ENCODE measurements at regions not wholly inside any gene's neighbourhood (a gene's known extent, or its start where the extent isn't known, plus 50 kb on each side); places are given as distances from the start of the nearest gene placed in this dataset.

- TF ChIP-seq CTCF (IDR thresholded peaks at IDR 0.05): no peak
- no peak for TF ChIP-seq ZFX (IDR thresholded peaks at IDR 0.05; ENCODE audit: borderline replicate concordance)
- H3K27ac ChIP-seq: no peak overlapping the region
These were observed 320.3 kb upstream of the SATB1 start for GRCh38 chr3:18745472-18745871.

- no peak overlapping the region for H3K27ac ChIP-seq
- no peak for TF ChIP-seq CTCF (IDR thresholded peaks at IDR 0.05)
- TF ChIP-seq ZFX (IDR thresholded peaks at IDR 0.05; ENCODE audit: borderline replicate concordance): no peak
These were observed 319.3 kb upstream of the SATB1 start for GRCh38 chr3:18744472-18744871.

- H3K27ac ChIP-seq: no peak overlapping the region
- TF ChIP-seq CTCF (IDR thresholded peaks at IDR 0.05) (no peak), ZFX (IDR thresholded peaks at IDR 0.05; ENCODE audit: borderline replicate concordance) (no peak)
These were observed 318.6 kb upstream of the SATB1 start for GRCh38 chr3:18743761-18744160.

GRCh38 chr3:18740631-18741583, 315.8 kb upstream of the SATB1 start:
- no peak overlapping the region for H3K27ac ChIP-seq
- TF ChIP-seq CTCF (IDR thresholded peaks at IDR 0.05): no peak
- no peak for TF ChIP-seq ZFX (IDR thresholded peaks at IDR 0.05; ENCODE audit: borderline replicate concordance)

GRCh38 chr3:18739099-18739433, 313.9 kb upstream of the SATB1 start:
- H3K27ac ChIP-seq: no peak overlapping the region
- TF ChIP-seq ZFX (IDR thresholded peaks at IDR 0.05; ENCODE audit: borderline replicate concordance) (no peak), CTCF (IDR thresholded peaks at IDR 0.05) (no peak)

GRCh38 chr3:18738393-18739098, 313.4 kb upstream of the SATB1 start:
- no peak overlapping the region for H3K27ac ChIP-seq
- TF ChIP-seq CTCF (IDR thresholded peaks at IDR 0.05): no peak
- TF ChIP-seq ZFX (IDR thresholded peaks at IDR 0.05; ENCODE audit: borderline replicate concordance): no peak

GRCh38 chr3:18735005-18735404, 309.9 kb upstream of the SATB1 start:
- TF ChIP-seq ZFX (IDR thresholded peaks at IDR 0.05; ENCODE audit: borderline replicate concordance) (no peak), CTCF (IDR thresholded peaks at IDR 0.05) (no peak)
- no peak overlapping the region for H3K27ac ChIP-seq
